ENCODE measurements at regions not wholly inside any gene's neighbourhood (a gene's known extent, or its start where the extent isn't known, plus 50 kb on each side); places are given as distances from the start of the nearest gene placed in this dataset.

- TF ChIP-seq CTCF (IDR thresholded peaks at IDR 0.05; ENCODE audit: insufficient read depth, low read length, poor library complexity, severe bottlenecking) (no peak), EZH2phosphoT487 (conservative IDR thresholded peaks at IDR 0.05; ENCODE audit: low read length) (no peak)
These were observed 1247.9 kb downstream of the GRIK2 start for GRCh38 chr6:102641426-102641825.
